ENCODE measurements at regions not wholly inside any gene's neighbourhood (a gene's known extent, or its start where the extent isn't known, plus 50 kb on each side); places are given as distances from the start of the nearest gene placed in this dataset.

- no peak for TF ChIP-seq CTCF (IDR thresholded peaks at IDR 0.05)
- Histone ChIP-seq H3K9me3 (no peaks in the 10 kb centered on the region), H3K27ac (no peak overlapping the region), H3K36me3 (no peaks in the 10 kb centered on the region), H3K4me3 (no peak overlapping the region), H3K4me1 (no peaks in the 10 kb centered on the region), H3K27me3 (peaks cover 0 to 4% of the 10 kb centered on the region in 2 donors)
- ATAC-seq (no peak), DNase-seq (no peak)
- intact Hi-C loops (cut with DNase I) = no loop called here
These were observed 170.5 kb upstream of the SYT13 start for GRCh38 chr11:45456686-45457085.

GRCh38 chr11:45455536-45455935 is 169.4 kb upstream of the SYT13 start:
- ATAC-seq (no peak), DNase-seq (peak in 2 of 4 donors; percentile 12 to 55)
- Histone ChIP-seq H3K36me3 (no peaks in the 10 kb centered on the region), H3K4me3 (no peak overlapping the region), H3K9me3 (no peaks in the 10 kb centered on the region), H3K27ac (no peak overlapping the region), H3K4me1 (no peaks in the 10 kb centered on the region), H3K27me3 (no peaks in the 10 kb centered on the region)
- TF ChIP-seq CTCF (IDR thresholded peaks at IDR 0.05) = no peak
- intact Hi-C loops (cut with DNase I) = no loop called here

- Histone ChIP-seq H3K27ac (no peak overlapping the region), H3K9me3 (no peaks in the 10 kb centered on the region), H3K36me3 (no peaks in the 10 kb centered on the region), H3K4me1 (no peaks in the 10 kb centered on the region), H3K4me3 (no peak overlapping the region), H3K27me3 (no peaks in the 10 kb centered on the region)
- intact Hi-C loops (cut with DNase I) = no loop called here
- ATAC-seq = no peak
- DNase-seq = no peak
- TF ChIP-seq CTCF (IDR thresholded peaks at IDR 0.05) = no peak
These were observed 168.8 kb upstream of the SYT13 start for GRCh38 chr11:45454917-45455401.

DNA sequence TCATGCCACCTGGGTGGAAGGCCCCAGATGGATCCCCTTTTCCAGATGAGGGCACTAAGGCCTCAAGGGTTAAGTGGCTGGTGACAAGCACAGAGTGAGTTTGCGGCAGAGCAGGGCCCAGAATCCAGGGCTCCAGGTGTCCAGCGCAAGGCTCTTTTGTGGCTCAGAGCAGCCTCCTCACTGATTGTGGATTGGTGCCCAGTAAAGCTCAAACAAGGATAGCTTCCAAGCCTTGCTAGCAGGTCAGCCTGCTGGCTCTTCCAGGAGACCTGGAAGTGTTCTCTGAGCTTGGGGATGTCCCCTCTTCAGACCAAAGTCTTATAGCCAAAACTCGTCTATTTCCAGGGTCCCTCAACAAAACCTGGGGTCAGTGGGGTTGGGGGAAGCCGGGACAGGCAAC is 167.6 kb upstream of the SYT13 start:
- Histone ChIP-seq H3K27ac (no peak overlapping the region), H3K9me3 (no peaks in the 10 kb centered on the region), H3K4me3 (no peak overlapping the region), H3K4me1 (no peaks in the 10 kb centered on the region), H3K36me3 (no peaks in the 10 kb centered on the region), H3K27me3 (no peaks in the 10 kb centered on the region)
- DNase-seq (no peak), ATAC-seq (no peak)
- TF ChIP-seq CTCF (IDR thresholded peaks at IDR 0.05) = no peak
- intact Hi-C loops (cut with DNase I) = no loop called here

DNA sequence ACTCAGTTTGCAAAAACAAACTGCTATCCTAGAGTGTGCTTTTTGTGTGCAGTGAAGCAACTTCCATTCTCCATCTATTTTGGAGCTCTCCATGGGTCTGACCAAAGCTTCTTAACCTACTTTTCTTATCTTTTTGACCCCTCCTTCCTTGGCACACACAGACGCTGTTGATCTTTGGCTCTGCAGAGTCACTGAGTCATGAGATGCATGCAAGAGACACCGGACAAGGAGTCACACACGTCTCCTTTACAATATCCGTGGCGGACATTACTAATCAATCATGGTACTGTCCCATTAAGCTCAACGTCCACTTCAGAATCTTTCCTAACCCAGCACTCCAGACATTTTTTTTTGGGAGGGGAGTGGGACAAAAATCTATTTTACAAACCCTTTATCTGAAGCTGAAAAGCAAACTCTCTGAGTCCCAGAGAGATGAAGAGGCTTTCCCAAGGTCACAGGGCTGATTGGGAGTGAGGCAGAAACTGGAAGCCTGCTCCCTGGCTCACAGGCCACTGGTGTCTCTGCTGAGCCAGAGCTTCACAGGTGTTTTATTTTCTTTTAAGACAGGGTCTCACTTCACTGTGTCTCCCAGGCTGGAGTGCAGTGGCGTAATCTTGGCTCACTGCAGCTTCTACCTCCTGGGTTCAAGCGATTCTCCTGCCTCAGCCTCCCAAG is 165.8 kb upstream of the SYT13 start:
- Histone ChIP-seq H3K27ac (no peak overlapping the region), H3K4me1 (no peaks in the 10 kb centered on the region), H3K36me3 (no peaks in the 10 kb centered on the region), H3K9me3 (no peaks in the 10 kb centered on the region), H3K27me3 (no peaks in the 10 kb centered on the region), H3K4me3 (no peak overlapping the region)
- intact Hi-C loops (cut with DNase I) = no loop called here
- no peak for TF ChIP-seq CTCF (IDR thresholded peaks at IDR 0.05)
- DNase-seq (no peak), ATAC-seq (no peak)

Measured in left lung (tissue), 4 donors.